H1 (cell line): ENCODE measurements at regions not wholly inside any gene's neighbourhood (a gene's known extent, or its start where the extent isn't known, plus 50 kb on each side); places are given as distances from the start of the nearest gene placed in this dataset.

Source experiments
- CTCF ChIA-PET: fragments of 300-600 bp; sonication (Branson Sonifier 250); formaldehyde crosslinking; loops from one replicate; lab custom pipeline; 2021; ENCODE audit not compliant: partially characterized antibody; lab: Charles Lee
- POLR2A ChIA-PET: fragments of 300-600 bp; sonication (Branson Sonifier 250); formaldehyde crosslinking; loops from one replicate; lab custom pipeline; 2021; ENCODE audit warnings: inconsistent platforms; ENCODE audit not compliant: partially characterized antibody; lab: Charles Lee
- DNase-seq, 2 experiments: peaks; one replicate each; pipeline versions ENCODE4 v3.0.0 to v3.0.0-alpha.2; 2010 to 2022; ENCODE audit warnings: low spot score in 2 of 2, low read depth in 1 of 2, mixed read lengths in 1 of 2
- FAIRE-seq: peaks from 2 replicates; lab custom pipeline; 2011; peaks lifted over from hg19 to GRCh38; lab: Jason Lieb, UNC
- H2AFZ ChIP-seq: 2 replicates; pipeline ENCODE4 v1.8.1; 2012; ENCODE audit warnings: low read length, inconsistent platforms
- H2AK5ac ChIP-seq: 2 replicates; pipeline ENCODE4 v1.6.1; 2013; ENCODE audit warnings: low read depth, low read length
- H2BK120ac ChIP-seq: replicated peaks from 2 replicates; pipeline ENCODE3; 2013; ENCODE audit warnings: low read depth, low read length, inconsistent platforms
- H2BK12ac ChIP-seq: 2 replicates; pipeline ENCODE4 v1.6.1; 2013; ENCODE audit warnings: low read depth, low read length
- H2BK15ac ChIP-seq: 2 replicates; pipeline ENCODE4 v1.6.1; 2013; ENCODE audit warnings: low read length
- H2BK20ac ChIP-seq: 2 replicates; pipeline ENCODE4 v1.6.1; 2013; ENCODE audit warnings: low read length
- H2BK5ac ChIP-seq: 2 replicates; pipeline ENCODE4 v1.6.1; 2013; ENCODE audit warnings: low read depth, low read length
- H3K14ac ChIP-seq: 2 replicates; pipeline ENCODE4 v1.6.1; 2013; ENCODE audit warnings: inconsistent platforms; ENCODE audit not compliant: insufficient read length
- H3K18ac ChIP-seq: 2 replicates; pipeline ENCODE4 v1.6.1; 2013; ENCODE audit warnings: low read length; ENCODE audit errors: extremely low read depth
- H3K23ac ChIP-seq: 2 replicates; pipeline ENCODE4 v1.6.1; 2013; ENCODE audit warnings: inconsistent platforms; ENCODE audit not compliant: insufficient read length
- H3K23me2 ChIP-seq: 2 replicates; pipeline ENCODE4 v1.6.1; 2013; ENCODE audit warnings: low read depth, low read length
- H3K27ac ChIP-seq: 2 replicates; pipeline ENCODE4 v1.6.1; 2011; ENCODE audit warnings: low read depth, low read length, inconsistent platforms
- H3K27me3 ChIP-seq, 4 experiments: replicated peaks in 1 of 4; 1 replicate in 1 of 4; 2 replicates in 3 of 4; pipeline versions ENCODE4 v1.6.1 to v1.8.1; 2011 to 2013; ENCODE audit warnings: low read length in 3 of 4, mild to moderate bottlenecking in 3 of 4, inconsistent platforms in 2 of 4, mixed read lengths in 2 of 4, moderate library complexity in 1 of 4; ENCODE audit not compliant: control insufficient read depth in 3 of 4, insufficient read depth in 3 of 4; ENCODE audit errors: extremely low read depth in 1 of 4
- H3K36me3 ChIP-seq, 4 experiments: 2 replicates each; pipeline versions ENCODE4 v1.6.1 to v1.8.1; 2011 to 2013; ENCODE audit warnings: mild to moderate bottlenecking in 4 of 4, low read length in 3 of 4, moderate library complexity in 2 of 4, control low read depth in 1 of 4, inconsistent platforms in 1 of 4; ENCODE audit not compliant: insufficient read depth in 4 of 4, control insufficient read depth in 2 of 4
- H3K4ac ChIP-seq: replicated peaks from 2 replicates; pipeline ENCODE3; 2013; ENCODE audit warnings: low read length, low read depth, mixed read lengths, inconsistent platforms; ENCODE audit not compliant: insufficient read length
- H3K4me1 ChIP-seq, 4 experiments: replicated peaks in 1 of 4; 1 replicate in 1 of 4; 2 replicates in 3 of 4; pipeline versions ENCODE4 v1.6.1 to v1.8.1; 2011 to 2013; ENCODE audit warnings: low read length in 3 of 4, inconsistent platforms in 2 of 4, mixed read lengths in 1 of 4; ENCODE audit not compliant: insufficient read depth in 4 of 4, control insufficient read depth in 3 of 4
- H3K4me2 ChIP-seq, 2 experiments: 2 replicates each; pipeline versions ENCODE4 v1.6.1 to v1.8.1; 2011 to 2013; ENCODE audit warnings: low read depth in 2 of 2, low read length in 2 of 2, control low read depth in 1 of 2, inconsistent platforms in 1 of 2, mild to moderate bottlenecking in 1 of 2; ENCODE audit not compliant: insufficient read depth in 1 of 2
- H3K4me3 ChIP-seq, 4 experiments: fragments of 200-600, 300-600 bp in 1 of 4; sonication (generic), shearing (Covaris generic), sonication (Bioruptor Twin) in 1 of 4; 2 replicates each; pipeline versions ENCODE4 v1.5.1 to v1.8.1; 2011 to 2016; ENCODE audit warnings: low read length in 4 of 4, low read depth in 3 of 4, control low read depth in 2 of 4, inconsistent platforms in 2 of 4, mild to moderate bottlenecking in 2 of 4, mixed read lengths in 1 of 4, moderate library complexity in 1 of 4; ENCODE audit not compliant: insufficient read depth in 2 of 4; ENCODE audit errors: extremely low read depth in 1 of 4
- H3K56ac ChIP-seq: replicated peaks from 2 replicates; pipeline ENCODE3; 2013; ENCODE audit warnings: low read depth, mild to moderate bottlenecking, mixed read lengths, low read length, inconsistent platforms; ENCODE audit not compliant: insufficient read length
- H3K79me1 ChIP-seq: 2 replicates; pipeline ENCODE4 v1.6.1; 2013; ENCODE audit warnings: low read depth, low read length, control low read depth
- H3K79me2 ChIP-seq, 2 experiments: 2 replicates each; pipeline versions ENCODE4 v1.6.1 to v1.8.1; 2012 to 2013; ENCODE audit warnings: low read length in 2 of 2, mild to moderate bottlenecking in 2 of 2, inconsistent platforms in 1 of 2; ENCODE audit not compliant: insufficient read depth in 2 of 2, control insufficient read depth in 1 of 2
- H3K9ac ChIP-seq, 4 experiments: replicated peaks in 1 of 4; 1 replicate in 1 of 4; 2 replicates in 3 of 4; pipeline versions ENCODE4 v1.6.1 to v1.8.1; 2011 to 2013; ENCODE audit warnings: low read depth in 3 of 4, low read length in 3 of 4, control low read depth in 2 of 4, mild to moderate bottlenecking in 2 of 4, moderate library complexity in 2 of 4, inconsistent platforms in 1 of 4; ENCODE audit errors: extremely low read depth in 1 of 4
- H3K9me3 ChIP-seq, 2 experiments: 2 replicates each; pipeline versions ENCODE4 v1.6.1 to v1.8.1; 2012 to 2013; ENCODE audit warnings: mild to moderate bottlenecking in 2 of 2, moderate library complexity in 2 of 2, control low read depth in 1 of 2, inconsistent platforms in 1 of 2, low read depth in 1 of 2, low read length in 1 of 2, mixed read lengths in 1 of 2; ENCODE audit not compliant: insufficient read depth in 2 of 2
- H4K20me1 ChIP-seq, 2 experiments: replicated peaks in 1 of 2; 2 replicates each; pipeline versions ENCODE3 to v1.8.1; 2011 to 2013; ENCODE audit warnings: inconsistent platforms in 2 of 2, low read length in 2 of 2, mild to moderate bottlenecking in 1 of 2; ENCODE audit not compliant: insufficient read depth in 2 of 2, control insufficient read depth in 1 of 2
- H4K5ac ChIP-seq: 2 replicates; pipeline ENCODE4 v1.6.1; 2013; ENCODE audit warnings: low read length, low read depth, mixed read lengths, inconsistent platforms; ENCODE audit not compliant: insufficient read length
- H4K8ac ChIP-seq: 2 replicates; pipeline ENCODE4 v1.8.0; 2013; ENCODE audit warnings: mild to moderate bottlenecking, moderate library complexity, low read length, inconsistent platforms; ENCODE audit not compliant: insufficient read depth; ENCODE audit errors: extremely low read depth
- H4K91ac ChIP-seq: replicated peaks from 2 replicates; pipeline ENCODE3; 2013; ENCODE audit warnings: low read length, mixed read lengths, inconsistent platforms; ENCODE audit not compliant: insufficient read length
- CBX8 ChIP-seq: fragments of 300-800, 300-1000 bp; sonication (generic); IDR thresholded peaks from 2 replicates; pipeline ENCODE4 v1.7.1; 2016; ENCODE audit warnings: low read depth, low read length, borderline replicate concordance
- HDAC6 ChIP-seq: IDR thresholded peaks from one replicate; pipeline ENCODE4 v1.7.1; 2012; ENCODE audit warnings: low read depth, mild to moderate bottlenecking, inconsistent platforms, low read length, moderate library complexity
- KDM1A ChIP-seq: fragments of 200-600, 300-600 bp; sonication (generic); IDR thresholded peaks from 2 replicates; pipeline ENCODE4 v1.7.1; 2016; ENCODE audit warnings: mild to moderate bottlenecking, low read length, borderline replicate concordance
- KDM5A ChIP-seq: fragments of 200-600 bp; IDR thresholded peaks from 2 replicates; pipeline ENCODE4 v1.7.1; 2012; ENCODE audit warnings: mild to moderate bottlenecking, low read length, inconsistent platforms, mixed read lengths
- POU5F1 ChIP-seq: IDR thresholded peaks from 2 replicates; pipeline ENCODE4 v1.6.1; 2011; ENCODE audit warnings: low read depth, mild to moderate bottlenecking, low read length, moderate library complexity
- RBBP5 ChIP-seq: IDR thresholded peaks from 2 replicates; pipeline ENCODE4 v1.7.1; 2012; ENCODE audit warnings: low read depth, mild to moderate bottlenecking, inconsistent platforms, low read length, moderate library complexity, borderline replicate concordance
- SIRT6 ChIP-seq: IDR thresholded peaks from one replicate; pipeline ENCODE4 v1.7.1; 2012; ENCODE audit warnings: low read length, inconsistent platforms
- USF2 ChIP-seq: IDR thresholded peaks from 2 replicates; pipeline ENCODE4 v1.6.1; 2011; ENCODE audit warnings: low read length, improper control_type of control experiment
- WGBS, 2 experiments: shearing (Covaris generic) in 1 of 2; methylation state at CpG; one replicate each; pipeline versions ENCODE4 v1.1.6 to v1.1.7; 2013 to 2015; ENCODE audit warnings: low lambda C conversion rate in 2 of 2, mixed read lengths in 2 of 2, inconsistent platforms in 1 of 2, low coverage in 1 of 2, missing lambda C conversion rate in 1 of 2; ENCODE audit not compliant: insufficient replicate concordance in 2 of 2, insufficient coverage in 1 of 2, insufficient read length in 1 of 2; ENCODE audit errors: extremely low coverage in 1 of 2, missing lambda C conversion rate in 1 of 2; 5-methylcytosine and 5-hydroxymethylcytosine counted together

DNA sequence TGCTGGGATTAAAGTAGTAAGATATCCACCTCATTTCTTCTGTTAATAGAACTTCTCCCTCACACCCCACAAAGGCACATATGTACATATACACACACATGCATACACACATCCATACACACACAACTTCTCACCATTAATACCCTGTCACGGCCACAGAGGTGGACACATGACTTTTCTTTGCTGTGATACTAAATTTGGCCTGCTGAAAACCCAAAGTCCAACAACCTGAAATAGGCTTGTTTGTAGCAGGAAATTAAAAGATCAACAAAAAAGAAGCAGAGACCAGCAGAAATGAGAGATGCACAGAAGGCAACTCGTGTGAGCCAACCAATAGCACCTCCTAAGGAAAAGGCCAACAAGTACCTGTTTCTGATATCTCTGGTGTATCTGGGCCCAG, 128.7 kb upstream of the PCGF5 start:
- Histone ChIP-seq H2BK120ac (no peak overlapping the region), H3K4me1 (no peaks in the 10 kb centered on the region), H3K27me3 (no peaks in the 10 kb centered on the region), H3K27ac (no peak overlapping the region), H2BK12ac (no peak overlapping the region), H4K5ac (no peak overlapping the region), H3K4me3 (no peak overlapping the region), H4K91ac (no peak overlapping the region), H2AK5ac (no peak overlapping the region), H3K23me2 (no peaks in the 10 kb centered on the region), H2BK5ac (no peak overlapping the region), H3K36me3 (no peaks in the 10 kb centered on the region), H3K23ac (no peak overlapping the region), H4K20me1 (no peaks in the 10 kb centered on the region), H3K14ac (no peak overlapping the region), H3K4me2 (no peak overlapping the region), H3K18ac (no peak overlapping the region), H3K9ac (no peak overlapping the region), H2BK15ac (no peak overlapping the region), H3K79me2 (no peaks in the 10 kb centered on the region), H2AFZ (no peak overlapping the region), H3K4ac (no peak overlapping the region), H4K8ac (no peak overlapping the region), H3K79me1 (no peaks in the 10 kb centered on the region), H2BK20ac (no peak overlapping the region), H3K9me3 (peaks cover 12 to 25% of the 10 kb centered on the region in 2 experiments), H3K56ac (no peak overlapping the region)
- CTCF ChIA-PET, result no interaction called here
- POLR2A ChIA-PET, result no interaction called here
- 89% methylated on average over 2 of the region's 2 CpGs; no CpG with 5 or more reads in 1 of the 2 experiments for WGBS, 2 experiments
- DNase-seq (no peak), FAIRE-seq (no peak)
- no peak for TF ChIP-seq CBX8
- TF ChIP-seq HDAC6, result no peak
- TF ChIP-seq KDM1A, result no peak
- TF ChIP-seq USF2, result no peak
- TF ChIP-seq POU5F1, result no peak
- TF ChIP-seq KDM5A, result no peak
- TF ChIP-seq RBBP5, result no peak
- TF ChIP-seq SIRT6, result no peak
